SK-N-SH (cell line): ENCODE measurements at regions not wholly inside any gene's neighbourhood (a gene's known extent, or its start where the extent isn't known, plus 50 kb on each side); places are given as distances from the start of the nearest gene placed in this dataset.

Experiments used
- CTCF ChIA-PET: fragments of 300-600, 350-600 bp; formaldehyde crosslinking; extraction: SDS; loops from one replicate; lab custom pipeline; 2021; lab: Yijun Ruan, JAX
- POLR2A ChIA-PET: fragments of 350-600 bp; sonication (Branson Sonifier 250); formaldehyde crosslinking; extraction: SDS; loops from one replicate; lab custom pipeline; 2020; ENCODE audit warnings: antibody characterized with exemption, inconsistent platforms; lab: Yijun Ruan, JAX
- DNase-seq: peaks from one replicate; pipeline ENCODE4 v3.0.0; 2012
- H2AFZ ChIP-seq: fragments of 200-600 bp; sonication (generic); 2 replicates; pipeline ENCODE4 v1.8.1; 2016; ENCODE audit warnings: antibody characterized with exemption, mild to moderate bottlenecking, low read depth
- H3F3A ChIP-seq: fragments of 200-600 bp; sonication (generic); replicated peaks from 2 replicates; pipeline ENCODE3; 2016; ENCODE audit warnings: antibody characterized with exemption, mild to moderate bottlenecking; ENCODE audit not compliant: insufficient read depth
- H3K27ac ChIP-seq, 2 experiments: fragments of 200-500 bp in 1 of 2; fragments of 200-600 bp in 1 of 2; sonication (Bioruptor generic) in 1 of 2; sonication (generic), shearing (Covaris generic) in 1 of 2; 2 replicates each; pipeline versions ENCODE4 v1.5.1 to v1.6.1; 2014 to 2016; ENCODE audit warnings: low read depth in 2 of 2, inconsistent platforms in 1 of 2, low read length in 1 of 2, mild to moderate bottlenecking in 1 of 2, mixed read lengths in 1 of 2
- H3K27me3 ChIP-seq: fragments of 200-600 bp; sonication (generic), shearing (Covaris generic); 2 replicates; pipeline ENCODE4 v1.6.1; 2016; ENCODE audit warnings: mixed run types; ENCODE audit not compliant: insufficient read depth
- H3K36me3 ChIP-seq, 2 experiments: fragments of 200-500 bp in 1 of 2; fragments of 200-600 bp in 1 of 2; sonication (Bioruptor generic) in 1 of 2; sonication (generic) in 1 of 2; replicated peaks in 1 of 2; 2 replicates each; pipeline versions ENCODE3 to v1.5.1; 2014 to 2016; ENCODE audit warnings: low read length in 1 of 2, mild to moderate bottlenecking in 1 of 2; ENCODE audit not compliant: insufficient read depth in 2 of 2, control insufficient read depth in 1 of 2
- H3K4me1 ChIP-seq, 2 experiments: fragments of 200-500 bp in 1 of 2; fragments of 200-600 bp in 1 of 2; sonication (Bioruptor generic) in 1 of 2; sonication (generic), shearing (Covaris generic) in 1 of 2; 2 replicates each; pipeline versions ENCODE4 v1.5.1 to v1.6.1; 2014 to 2016; ENCODE audit warnings: low read depth in 1 of 2, low read length in 1 of 2, mixed run types in 1 of 2; ENCODE audit not compliant: insufficient read depth in 2 of 2, control insufficient read depth in 1 of 2
- H3K4me2 ChIP-seq: fragments of 200-600 bp; sonication (generic), shearing (Covaris generic); 2 replicates; pipeline ENCODE4 v1.6.1; 2017; ENCODE audit warnings: mixed run types
- H3K4me3 ChIP-seq, 2 experiments: fragments of 200-500 bp in 1 of 2; fragments of 200-600 bp in 1 of 2; sonication (Bioruptor generic) in 1 of 2; sonication (generic), shearing (Covaris generic) in 1 of 2; 2 replicates each; pipeline versions ENCODE4 v1.5.1 to v1.8.1; 2014 to 2016; ENCODE audit warnings: low read depth in 2 of 2, inconsistent platforms in 1 of 2, low read length in 1 of 2, mild to moderate bottlenecking in 1 of 2, mixed read lengths in 1 of 2, moderate library complexity in 1 of 2
- H3K79me2 ChIP-seq: fragments of 200-600 bp; sonication (generic); 2 replicates; pipeline ENCODE4 v1.8.1; 2017; ENCODE audit warnings: mild to moderate bottlenecking; ENCODE audit not compliant: insufficient read depth
- H3K9ac ChIP-seq: fragments of 200-600 bp; sonication (generic); 2 replicates; pipeline ENCODE4 v1.6.1; 2017; ENCODE audit warnings: mixed run types
- H3K9me2 ChIP-seq: fragments of 200-600 bp; sonication (generic); 2 replicates; pipeline ENCODE4 v1.6.1; 2017; ENCODE audit warnings: mixed run types
- H3K9me3 ChIP-seq: fragments of 200-600 bp; sonication (generic); 2 replicates; pipeline ENCODE4 v1.6.1; 2017; ENCODE audit warnings: mixed run types, mild to moderate bottlenecking, moderate library complexity
- H4K20me1 ChIP-seq: fragments of 200-600 bp; sonication (generic); 2 replicates; pipeline ENCODE4 v1.6.1; 2017; ENCODE audit warnings: mild to moderate bottlenecking, mixed run types; ENCODE audit not compliant: insufficient read depth
- ELF1 ChIP-seq: IDR thresholded peaks from 2 replicates; pipeline ENCODE4 v1.4.0; 2012
- EP300 ChIP-seq, 2 experiments: IDR thresholded peaks; 2 replicates each; pipeline versions ENCODE4 v1.4.0 to v1.6.1; 2012; ENCODE audit warnings: borderline replicate concordance in 1 of 2, low read depth in 1 of 2, low read length in 1 of 2
- EZH2phosphoT487 ChIP-seq: fragments of 200-600 bp; sonication (generic); IDR thresholded peaks from 2 replicates; pipeline ENCODE4 v1.6.1; 2017; ENCODE audit warnings: low read depth, mixed run types, mild to moderate bottlenecking, antibody characterized with exemption, moderate library complexity, borderline replicate concordance
- FOXM1 ChIP-seq: IDR thresholded peaks from 2 replicates; pipeline ENCODE4 v1.4.0; 2012; ENCODE audit warnings: low read depth, mild to moderate bottlenecking
- GABPA ChIP-seq: IDR thresholded peaks from 2 replicates; pipeline ENCODE4 v1.4.0; 2012; ENCODE audit warnings: low read depth, mild to moderate bottlenecking
- GATA2 ChIP-seq: sonication (generic); formaldehyde crosslinking; IDR thresholded peaks from 2 replicates; pipeline ENCODE4 v1.5.0; 2020; ENCODE audit warnings: mild to moderate bottlenecking, missing genetic modification reagents
- MEF2A ChIP-seq: IDR thresholded peaks from 2 replicates; pipeline ENCODE4 v1.4.0; 2012; ENCODE audit warnings: low read depth, borderline replicate concordance
- MXI1 ChIP-seq: IDR thresholded peaks from 2 replicates; pipeline ENCODE4 v1.6.1; 2012; ENCODE audit warnings: mild to moderate bottlenecking, low read depth, low read length, improper control_type of control experiment
- NRF1 ChIP-seq: IDR thresholded peaks from 2 replicates; pipeline ENCODE4 v1.6.1; 2012; ENCODE audit warnings: low read depth, mild to moderate bottlenecking, low read length
- RCOR1 ChIP-seq: fragments of 150-350 bp; IDR thresholded peaks from 2 replicates; pipeline ENCODE4 v1.6.1; 2017; ENCODE audit warnings: antibody characterized with exemption, low read length
- RFX5 ChIP-seq: IDR thresholded peaks from 2 replicates; pipeline ENCODE4 v1.6.1; 2012; ENCODE audit warnings: mild to moderate bottlenecking, improper control_type of control experiment, low read length
- RXRA ChIP-seq: IDR thresholded peaks from 2 replicates; pipeline ENCODE4 v1.4.0; 2012; ENCODE audit warnings: low read depth, mild to moderate bottlenecking, borderline replicate concordance
- SMC3 ChIP-seq: IDR thresholded peaks from 2 replicates; pipeline ENCODE4 v1.6.1; 2012; ENCODE audit warnings: low read depth, low read length, improper control_type of control experiment
- TEAD4 ChIP-seq: IDR thresholded peaks from 2 replicates; pipeline ENCODE4 v1.4.0; 2012; ENCODE audit warnings: mild to moderate bottlenecking, borderline replicate concordance; ENCODE audit not compliant: insufficient read depth
- WGBS: methylation state at CpG from one replicate; pipeline ENCODE4 v1.1.6; 2017; ENCODE audit warnings: low lambda C conversion rate; 5-methylcytosine and 5-hydroxymethylcytosine counted together
- TF ChIP-seq, protein P1 (sequence below): fragments of 150-350 bp; IDR thresholded peaks from 2 replicates; pipeline ENCODE4 v1.6.1; 2017; ENCODE audit warnings: antibody characterized with exemption, low read length, low read depth, borderline replicate concordance
- TF ChIP-seq, protein P2 (sequence below): IDR thresholded peaks from 2 replicates; pipeline ENCODE4 v1.4.0; 2012; ENCODE audit warnings: low read depth, borderline replicate concordance
- TF ChIP-seq, protein P3 (sequence below): IDR thresholded peaks from 2 replicates; pipeline ENCODE4 v1.4.0; 2012; ENCODE audit warnings: low read depth
- TF ChIP-seq, protein P4 (sequence below): fragments of 150-350 bp; IDR thresholded peaks from 2 replicates; pipeline ENCODE4 v1.6.1; 2016; ENCODE audit warnings: mild to moderate bottlenecking, low read depth, low read length

DNA sequence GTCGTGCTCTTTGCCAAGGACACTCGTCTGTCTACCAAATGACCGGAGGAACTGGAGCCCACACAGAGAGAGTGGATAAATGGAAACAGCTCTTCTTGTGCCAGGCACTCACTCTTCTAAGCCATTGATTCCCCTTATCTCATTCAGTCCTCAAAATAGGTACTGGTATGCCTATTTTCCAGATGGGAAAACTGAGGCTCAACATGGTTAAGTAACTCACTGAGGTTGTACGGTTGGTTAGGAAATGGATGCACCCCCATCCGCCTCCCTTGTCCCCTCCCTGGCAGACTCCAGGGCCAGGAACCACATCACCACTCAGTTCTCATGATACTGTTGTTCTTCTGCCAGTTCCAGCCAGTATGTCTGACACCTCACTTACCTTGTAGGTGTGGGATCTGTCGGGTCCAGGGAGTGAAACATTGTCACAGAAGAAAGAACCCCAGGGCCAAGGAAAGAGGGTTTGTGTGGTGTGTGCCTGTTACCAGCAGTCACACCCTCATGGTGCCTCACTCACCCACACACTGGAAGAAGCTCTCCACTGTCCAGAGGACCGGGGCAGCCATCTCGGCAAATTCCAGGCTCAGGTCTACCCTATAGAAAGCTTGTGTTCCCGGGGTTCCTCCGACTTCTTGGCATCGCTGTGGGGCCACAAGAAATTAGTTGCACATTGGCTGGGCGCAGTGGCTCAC, 58.8 kb upstream of the TARDBP start:
- Histone ChIP-seq H3K4me3 (no peak overlapping the region), H3K36me3 (no peaks in the 10 kb centered on the region), H3K4me1 (peaks cover 0 to 6% of the 10 kb centered on the region in 2 experiments; a peak in 1 of 4 replicates), H3K27ac (no peak overlapping the region), H3K4me2 (no peak overlapping the region), H3K9ac (no peak overlapping the region), H3K9me3 (no peaks in the 10 kb centered on the region), H2AFZ (no peak overlapping the region)
- 74% methylated on average over 12 of the region's 12 CpGs for WGBS
- CTCF ChIA-PET, result no interaction called here
- no peak for DNase-seq
- POLR2A ChIA-PET, result no interaction called here
- TF ChIP-seq RFX5 (no peak), EP300 (IDR thresholded peaks at IDR 0.05; ENCODE audit: borderline replicate concordance in 1 of 2, low read depth in 1 of 2, low read length in 1 of 2) (no peak), MXI1 (no peak), FOXM1 (no peak), EZH2phosphoT487 (no peak), NRF1 (no peak), GABPA (no peak), GATA2 (CRISPR knock-in tag) (no peak)
- TF ChIP-seq, protein P1, sequence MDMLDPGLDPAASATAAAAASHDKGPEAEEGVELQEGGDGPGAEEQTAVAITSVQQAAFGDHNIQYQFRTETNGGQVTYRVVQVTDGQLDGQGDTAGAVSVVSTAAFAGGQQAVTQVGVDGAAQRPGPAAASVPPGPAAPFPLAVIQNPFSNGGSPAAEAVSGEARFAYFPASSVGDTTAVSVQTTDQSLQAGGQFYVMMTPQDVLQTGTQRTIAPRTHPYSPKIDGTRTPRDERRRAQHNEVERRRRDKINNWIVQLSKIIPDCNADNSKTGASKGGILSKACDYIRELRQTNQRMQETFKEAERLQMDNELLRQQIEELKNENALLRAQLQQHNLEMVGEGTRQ, result no peak
- TF ChIP-seq, protein P2, sequence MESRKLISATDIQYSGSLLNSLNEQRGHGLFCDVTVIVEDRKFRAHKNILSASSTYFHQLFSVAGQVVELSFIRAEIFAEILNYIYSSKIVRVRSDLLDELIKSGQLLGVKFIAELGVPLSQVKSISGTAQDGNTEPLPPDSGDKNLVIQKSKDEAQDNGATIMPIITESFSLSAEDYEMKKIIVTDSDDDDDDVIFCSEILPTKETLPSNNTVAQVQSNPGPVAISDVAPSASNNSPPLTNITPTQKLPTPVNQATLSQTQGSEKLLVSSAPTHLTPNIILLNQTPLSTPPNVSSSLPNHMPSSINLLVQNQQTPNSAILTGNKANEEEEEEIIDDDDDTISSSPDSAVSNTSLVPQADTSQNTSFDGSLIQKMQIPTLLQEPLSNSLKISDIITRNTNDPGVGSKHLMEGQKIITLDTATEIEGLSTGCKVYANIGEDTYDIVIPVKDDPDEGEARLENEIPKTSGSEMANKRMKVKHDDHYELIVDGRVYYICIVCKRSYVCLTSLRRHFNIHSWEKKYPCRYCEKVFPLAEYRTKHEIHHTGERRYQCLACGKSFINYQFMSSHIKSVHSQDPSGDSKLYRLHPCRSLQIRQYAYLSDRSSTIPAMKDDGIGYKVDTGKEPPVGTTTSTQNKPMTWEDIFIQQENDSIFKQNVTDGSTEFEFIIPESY, result no peak
- TF ChIP-seq, protein P3, sequence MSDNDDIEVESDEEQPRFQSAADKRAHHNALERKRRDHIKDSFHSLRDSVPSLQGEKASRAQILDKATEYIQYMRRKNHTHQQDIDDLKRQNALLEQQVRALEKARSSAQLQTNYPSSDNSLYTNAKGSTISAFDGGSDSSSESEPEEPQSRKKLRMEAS, result no peak
- TF ChIP-seq, all 33 proteins: peak for 0
- Histone ChIP-seq H4K20me1 (no peaks in the 10 kb centered on the region), H3K27me3 (0 out of 2 replicates have a peak, but pooled peaks cover 3% of the 10 kb centered on the region), H3K79me2 (no peaks in the 10 kb centered on the region), H3K9me2 (no peaks in the 10 kb centered on the region), H3F3A (no peaks in the 10 kb centered on the region)

DNA sequence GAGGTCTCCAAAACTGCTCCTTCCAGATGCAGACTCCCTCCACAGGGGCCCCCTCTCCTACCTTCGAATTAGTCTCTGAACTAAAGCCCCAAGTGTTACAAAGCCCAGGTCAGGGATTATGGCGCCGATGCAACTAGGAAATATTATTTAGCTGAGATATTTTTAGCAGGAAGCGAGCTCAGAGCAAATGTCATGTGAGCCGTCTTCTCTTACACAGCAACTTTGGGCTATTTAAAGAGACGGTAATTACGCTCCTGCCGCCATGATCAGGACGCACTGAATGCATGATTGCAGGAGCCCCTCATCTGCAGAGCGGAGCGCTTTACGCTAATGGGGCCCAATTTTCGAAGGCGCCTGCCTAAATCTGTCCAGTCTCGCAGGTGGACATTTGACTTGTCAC, 55.3 kb upstream of the TARDBP start:
- Histone ChIP-seq H3F3A (no peaks in the 10 kb centered on the region), H3K4me3 (no peak overlapping the region), H4K20me1 (no peaks in the 10 kb centered on the region), H3K4me1 (peaks cover 0 to 9% of the 10 kb centered on the region in 2 experiments; a peak in 1 of 4 replicates), H3K9me2 (no peaks in the 10 kb centered on the region), H3K9me3 (no peaks in the 10 kb centered on the region), H3K9ac (no peak overlapping the region), H2AFZ (no peak overlapping the region), H3K4me2 (no peak overlapping the region), H3K27ac (no peak overlapping the region), H3K27me3 (0 out of 2 replicates have a peak, but pooled peaks cover 3% of the 10 kb centered on the region), H3K79me2 (no peaks in the 10 kb centered on the region), H3K36me3 (no peaks in the 10 kb centered on the region)
- WGBS, result 86% methylated on average over 13 of the region's 15 CpGs
- POLR2A ChIA-PET, result interaction anchor here (0.5 kb wide), 1 partner anchor 8 kb away, joined by 6 read pairs; no protein-coding TSS in a partner anchor
- DNase-seq, result no peak
- CTCF ChIA-PET, result interaction anchor here (1.1 kb wide), 1 partner anchor 90 kb away, joined by 4 read pairs; no protein-coding TSS in a partner anchor
- TF ChIP-seq, protein P2, result no peak
- TF ChIP-seq TEAD4 (no peak), MEF2A (no peak), MXI1 (no peak), EP300 (IDR thresholded peaks at IDR 0.05; ENCODE audit: borderline replicate concordance in 1 of 2, low read depth in 1 of 2, low read length in 1 of 2) (no peak), SMC3 (no peak), GABPA (no peak), RCOR1 (no peak), GATA2 (CRISPR knock-in tag) (no peak), ELF1 (no peak), RXRA (no peak)
- TF ChIP-seq, protein P4, sequence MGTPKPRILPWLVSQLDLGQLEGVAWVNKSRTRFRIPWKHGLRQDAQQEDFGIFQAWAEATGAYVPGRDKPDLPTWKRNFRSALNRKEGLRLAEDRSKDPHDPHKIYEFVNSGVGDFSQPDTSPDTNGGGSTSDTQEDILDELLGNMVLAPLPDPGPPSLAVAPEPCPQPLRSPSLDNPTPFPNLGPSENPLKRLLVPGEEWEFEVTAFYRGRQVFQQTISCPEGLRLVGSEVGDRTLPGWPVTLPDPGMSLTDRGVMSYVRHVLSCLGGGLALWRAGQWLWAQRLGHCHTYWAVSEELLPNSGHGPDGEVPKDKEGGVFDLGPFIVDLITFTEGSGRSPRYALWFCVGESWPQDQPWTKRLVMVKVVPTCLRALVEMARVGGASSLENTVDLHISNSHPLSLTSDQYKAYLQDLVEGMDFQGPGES, result no peak
